A549 (cell line): ENCODE measurements at regions not wholly inside any gene's neighbourhood (a gene's known extent, or its start where the extent isn't known, plus 50 kb on each side); places are given as distances from the start of the nearest gene placed in this dataset.

Experiments
- CEBPB ChIP-seq, 2 experiments: fragments of >200 bp in 1 of 2; sonication (Bioruptor Twin) in 1 of 2; formaldehyde crosslinking in 1 of 2; IDR thresholded peaks; 2 replicates each; pipeline ENCODE4 v1.6.1; 2012 to 2016
- CTCF ChIP-seq: fragments of >200 bp; sonication (Bioruptor Twin); formaldehyde crosslinking; IDR thresholded peaks from 3 replicates; pipeline ENCODE4 v1.5.1; 2016
- TF ChIP-seq, protein P1 (sequence below): fragments of 450-650 bp; IDR thresholded peaks from 2 replicates; pipeline ENCODE4 v1.6.1; 2014; ENCODE audit warnings: antibody characterized with exemption

DNA sequence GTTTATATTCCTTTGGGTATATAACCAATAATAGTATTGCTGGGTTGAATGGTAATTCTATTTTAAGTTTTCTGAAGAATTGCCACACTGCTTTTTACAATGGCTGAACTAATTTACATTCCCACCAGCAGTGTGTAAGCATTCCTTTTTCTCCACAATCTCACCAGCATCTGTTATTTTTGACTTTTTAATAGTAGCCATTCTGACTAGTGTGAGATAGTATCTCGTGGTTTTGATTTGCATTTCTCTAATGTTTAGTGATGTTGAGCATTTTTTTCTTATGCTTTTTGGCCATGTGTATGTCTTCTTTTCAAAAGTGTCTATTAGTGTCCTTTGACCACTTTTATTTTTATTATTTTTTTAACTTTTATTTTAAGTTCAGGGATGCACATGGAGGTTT is 275.3 kb downstream of the METTL15 start:
- TF ChIP-seq CTCF (no peak), CEBPB (IDR thresholded peaks at IDR 0.05) (no peak)
- TF ChIP-seq, protein P1, sequence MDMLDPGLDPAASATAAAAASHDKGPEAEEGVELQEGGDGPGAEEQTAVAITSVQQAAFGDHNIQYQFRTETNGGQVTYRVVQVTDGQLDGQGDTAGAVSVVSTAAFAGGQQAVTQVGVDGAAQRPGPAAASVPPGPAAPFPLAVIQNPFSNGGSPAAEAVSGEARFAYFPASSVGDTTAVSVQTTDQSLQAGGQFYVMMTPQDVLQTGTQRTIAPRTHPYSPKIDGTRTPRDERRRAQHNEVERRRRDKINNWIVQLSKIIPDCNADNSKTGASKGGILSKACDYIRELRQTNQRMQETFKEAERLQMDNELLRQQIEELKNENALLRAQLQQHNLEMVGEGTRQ: no peak
